GM21529 (cell line): ENCODE measurements at regions not wholly inside any gene's neighbourhood (a gene's known extent, or its start where the extent isn't known, plus 50 kb on each side); places are given as distances from the start of the nearest gene placed in this dataset.
"Not testable (repeated sequence)": the region's sequence is repeated elsewhere in the genome, so short reads cannot be mapped to it uniquely, and the experiment has no call there.

ENCODE experiments used
- ATAC-seq: cut with Tn5 transposase; IDR thresholded peaks from one replicate; pipeline ENCODE4 v1.9.1; 2021; ENCODE audit not compliant: unreplicated experiment

GRCh38 chr12:62032870-62033269, 227.3 kb upstream of the USP15 start:
- no peak for ATAC-seq

DNA sequence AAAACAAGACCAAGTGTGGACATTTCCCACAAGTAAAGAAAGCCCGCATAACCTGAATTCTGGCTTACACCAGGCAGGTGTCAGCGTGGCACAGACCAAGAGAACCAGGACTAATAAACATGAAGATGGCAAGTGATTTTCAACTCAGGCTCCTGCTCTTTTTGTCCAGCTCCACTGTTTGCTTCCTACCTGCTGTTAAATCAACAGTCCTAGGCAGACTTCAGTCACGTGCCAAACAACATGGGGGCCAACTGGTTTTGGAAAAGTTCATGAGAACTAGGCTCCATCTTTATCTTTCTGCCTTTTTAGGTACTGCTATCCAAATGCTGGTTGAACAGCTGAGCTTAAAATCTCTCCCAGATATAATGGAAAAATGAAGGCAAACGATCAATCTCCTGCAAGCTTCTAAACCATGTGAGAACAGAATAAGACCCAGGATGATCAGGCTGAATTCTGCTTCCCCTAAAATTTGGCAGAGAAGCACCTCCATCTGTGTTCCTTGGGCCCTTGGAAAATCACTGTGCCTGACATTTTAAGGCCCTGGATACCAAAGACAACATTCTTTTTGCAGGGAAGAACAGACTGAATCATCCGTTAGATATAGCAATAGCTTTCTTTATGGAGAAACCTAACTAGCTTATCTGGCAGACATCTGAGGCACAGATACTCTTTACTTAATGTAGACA, 215.6 kb upstream of the USP15 start:
- no peak for ATAC-seq

GRCh38 chr12:62045211-62045610, 215.0 kb upstream of the USP15 start:
- no peak for ATAC-seq

DNA sequence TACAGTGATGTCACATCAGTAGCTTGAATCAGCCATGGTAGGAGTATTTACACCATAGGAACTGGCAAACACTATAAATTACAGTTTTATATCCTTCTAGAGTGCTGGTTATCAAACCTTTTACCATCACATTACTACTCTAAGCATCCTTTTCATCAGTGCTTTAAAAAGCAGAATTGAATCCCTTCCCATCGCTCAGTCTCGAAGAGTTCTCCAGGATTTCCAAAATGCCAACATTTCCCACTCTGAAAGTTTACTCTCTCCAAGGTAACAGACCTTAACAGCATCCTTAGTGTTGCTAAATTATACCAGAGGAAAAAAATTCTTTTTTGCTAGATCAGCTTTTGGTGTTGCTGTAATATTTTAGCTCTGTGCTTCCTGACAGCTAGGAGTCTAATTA, 209.4 kb upstream of the USP15 start:
- no peak for ATAC-seq

DNA sequence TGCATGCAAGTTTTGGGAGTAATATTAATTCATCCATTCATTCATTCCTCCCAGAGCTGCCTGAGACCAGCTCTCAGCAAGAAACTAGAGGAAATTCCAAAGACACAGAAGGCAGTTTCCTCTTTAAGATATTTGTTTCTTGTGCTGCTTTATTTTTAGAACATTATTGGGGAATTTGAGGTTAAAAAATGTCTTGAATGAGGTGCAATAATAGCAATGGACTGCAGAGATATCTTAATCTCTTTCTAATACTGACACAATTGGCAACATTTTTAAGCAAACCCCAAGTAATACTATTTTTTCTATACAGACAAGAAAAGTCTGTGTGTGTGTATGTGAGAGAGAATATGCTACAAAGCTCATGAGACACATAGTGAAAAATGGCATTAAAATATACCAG, 190.2 kb upstream of the USP15 start:
- ATAC-seq = no peak

- not testable (repeated sequence) for ATAC-seq
These were observed 187.0 kb upstream of the USP15 start for GRCh38 chr12:62073236-62073635.

- peak; percentile 77 for ATAC-seq
These were observed 184.3 kb upstream of the USP15 start for GRCh38 chr12:62075870-62076269.

DNA sequence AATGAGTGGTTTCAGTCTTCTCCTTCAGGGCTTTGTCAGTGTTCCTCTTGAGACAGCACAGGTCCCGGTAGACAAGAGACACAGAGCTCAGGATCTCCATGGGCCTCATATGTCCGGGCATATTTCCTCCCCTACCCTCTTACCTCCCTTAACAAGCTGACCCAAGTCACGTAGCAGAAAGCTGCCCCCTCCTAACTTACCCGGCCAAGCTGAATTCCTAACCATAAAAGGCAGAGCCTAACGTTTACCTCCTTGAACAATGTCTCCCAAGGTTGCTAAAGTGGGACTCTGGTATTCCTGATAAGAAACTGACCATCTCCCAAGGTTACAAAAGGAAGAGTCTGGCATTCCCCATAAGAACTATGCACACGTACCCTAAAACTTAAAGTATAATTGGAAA, 182.2 kb upstream of the USP15 start:
- ATAC-seq = no peak

- no peak for ATAC-seq
These were observed 177.8 kb upstream of the USP15 start for GRCh38 chr12:62082448-62082847.

DNA sequence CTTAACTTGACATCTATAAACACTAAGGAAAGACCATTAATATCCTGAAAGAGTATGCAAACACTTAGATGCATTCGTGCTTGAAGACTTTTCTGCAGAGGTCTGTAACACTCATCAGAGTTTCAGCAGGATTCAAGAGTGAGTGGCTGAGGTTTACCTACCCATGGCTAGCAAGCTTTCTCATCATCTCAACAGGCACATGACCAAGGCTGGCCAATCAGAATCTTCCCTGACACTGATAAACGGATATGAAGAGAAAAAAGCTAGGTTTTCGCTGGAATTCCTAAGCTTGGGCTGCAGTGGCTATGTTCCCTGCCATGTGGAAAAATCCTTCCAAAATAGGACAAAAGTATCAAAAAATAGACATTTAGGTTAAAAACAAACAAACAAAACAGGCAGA, 162.1 kb upstream of the USP15 start:
- no peak for ATAC-seq

DNA sequence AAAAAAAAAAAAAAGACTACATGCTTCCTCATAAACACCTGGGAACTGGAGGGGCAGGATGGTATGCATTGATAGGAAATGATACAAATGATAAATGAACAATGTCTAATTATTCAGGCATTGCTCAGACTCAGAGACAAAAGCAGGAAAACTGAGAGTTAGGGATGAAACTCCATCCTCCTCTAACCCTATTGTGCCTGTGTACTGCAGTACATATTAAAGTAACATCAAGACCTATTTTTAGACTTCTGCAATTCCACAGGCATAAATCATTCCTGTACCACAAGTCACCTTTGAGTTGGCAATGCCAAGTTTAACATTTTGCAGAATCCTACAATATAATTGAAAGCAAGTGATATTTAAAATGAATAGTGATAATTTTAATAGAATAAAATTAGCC, 156.5 kb upstream of the USP15 start:
- ATAC-seq = no peak

GRCh38 chr12:62106547-62107185, 153.5 kb upstream of the USP15 start:
- no peak for ATAC-seq

- no peak for ATAC-seq
These were observed 146.7 kb upstream of the USP15 start for GRCh38 chr12:62113366-62114011.

DNA sequence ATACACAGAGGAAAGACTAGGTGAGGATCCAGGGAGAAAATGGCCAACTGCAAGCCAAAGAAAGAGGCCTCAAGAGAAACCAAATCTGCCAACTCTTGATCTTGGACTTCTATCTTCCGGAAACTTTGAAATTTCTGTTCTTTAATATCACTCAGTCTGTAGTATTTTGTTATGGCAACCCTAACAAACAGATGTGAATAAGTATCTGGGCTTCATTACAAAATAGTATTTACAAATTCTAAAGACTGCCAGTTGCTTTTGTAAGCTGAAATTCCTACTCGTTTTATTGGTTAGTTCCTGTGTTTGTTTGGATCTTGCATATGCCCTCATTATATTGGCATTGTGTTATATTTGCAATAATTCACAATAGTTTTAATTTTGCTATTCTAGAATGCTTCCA, 143.2 kb upstream of the USP15 start:
- ATAC-seq = no peak

DNA sequence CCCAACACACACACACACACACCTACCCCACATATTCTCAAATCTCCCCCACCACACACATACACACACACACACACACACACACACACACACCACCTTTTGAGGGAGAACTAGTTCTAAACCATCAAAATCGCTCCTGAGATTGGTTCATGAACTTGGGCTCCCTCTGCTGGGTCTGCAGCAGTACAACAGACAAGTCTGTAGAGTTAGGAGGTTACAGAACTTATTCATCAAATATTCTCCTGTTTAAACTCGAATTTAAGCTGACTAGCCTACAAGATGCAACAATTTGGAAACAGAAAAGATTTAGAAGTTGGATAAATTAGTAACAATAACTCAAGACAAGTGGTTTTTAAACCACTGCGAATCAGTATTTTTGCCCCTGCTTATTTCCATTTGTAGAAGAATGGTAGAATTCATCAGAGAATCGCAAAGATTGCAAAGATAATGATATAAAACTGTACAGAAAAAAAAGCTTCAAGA, 136.4 kb upstream of the USP15 start:
- ATAC-seq = peak; percentile 89

DNA sequence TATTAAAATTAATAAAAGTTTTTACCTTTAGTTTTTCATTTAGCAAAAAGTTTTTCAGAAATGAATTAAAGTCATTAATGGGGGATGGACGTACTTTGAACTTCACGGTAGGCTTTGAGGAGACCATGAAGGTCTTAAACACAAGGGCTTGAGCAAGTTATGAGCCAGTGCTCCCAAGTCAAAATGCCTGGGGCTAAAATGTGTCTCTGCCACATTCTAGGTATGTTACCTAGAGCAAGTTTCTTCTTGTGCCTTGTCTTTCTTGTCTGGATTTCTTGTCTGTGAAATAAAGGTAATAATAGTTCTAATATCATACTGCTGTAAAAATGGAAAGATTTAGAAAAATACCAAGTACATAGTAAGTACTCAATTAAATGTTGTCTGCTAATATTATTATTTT, 132.7 kb upstream of the USP15 start:
- no peak for ATAC-seq

DNA sequence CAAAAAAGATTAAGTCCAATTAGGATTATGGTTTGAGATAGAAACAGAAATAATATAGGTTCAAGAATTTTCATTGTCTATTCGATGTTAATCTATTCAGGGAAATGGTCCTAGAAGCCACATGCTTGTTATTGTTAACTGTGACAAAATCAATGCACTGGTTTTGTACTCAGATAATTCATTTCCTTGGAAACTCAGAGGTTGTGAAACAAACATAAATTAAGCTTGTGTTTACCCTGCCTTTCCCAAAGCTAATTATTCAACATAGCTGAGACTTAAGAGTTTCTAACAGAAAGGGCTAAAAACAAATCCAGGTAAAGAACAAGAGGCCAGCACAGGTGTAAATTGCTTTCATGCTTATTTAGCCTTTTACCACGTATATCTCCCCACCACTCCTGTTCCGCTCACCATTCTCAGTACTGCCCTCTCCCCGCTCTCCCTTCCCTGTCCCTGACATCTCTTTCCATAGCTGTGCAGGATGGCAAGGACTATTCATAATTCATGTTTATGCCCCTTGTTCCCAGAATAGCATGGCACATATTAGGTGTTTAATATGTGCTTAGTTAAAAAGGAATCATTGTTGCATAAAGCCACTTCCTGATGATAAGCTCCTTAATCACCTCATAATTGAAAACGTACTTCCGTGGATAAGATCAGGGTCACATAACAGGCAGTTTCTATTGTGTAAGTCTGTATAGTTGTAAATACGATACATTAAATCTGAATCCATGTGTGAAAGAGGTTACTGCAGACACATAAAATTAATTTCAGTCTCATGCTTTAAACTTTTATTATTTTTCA, 131.8 kb upstream of the USP15 start:
- ATAC-seq = no peak

- ATAC-seq = no peak
These were observed 130.9 kb upstream of the USP15 start for GRCh38 chr12:62129291-62129690.

DNA sequence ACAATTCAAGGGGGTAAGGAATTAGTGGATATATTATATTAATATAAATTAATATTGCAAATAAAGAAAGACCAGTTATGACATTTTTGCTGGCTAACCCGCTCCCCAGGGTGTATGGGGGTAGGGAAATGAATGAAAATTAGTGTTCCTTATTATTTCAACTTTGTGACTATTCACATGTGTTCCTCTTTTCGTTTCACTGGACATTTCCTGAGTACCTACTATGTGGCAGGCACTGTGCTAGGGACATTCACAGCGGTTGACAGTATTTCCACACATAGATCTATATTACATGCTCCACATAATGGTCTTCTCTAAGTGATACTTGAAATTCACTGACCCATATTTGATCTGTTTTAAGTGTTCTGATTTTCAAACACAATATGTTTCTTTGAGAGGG, 129.8 kb upstream of the USP15 start:
- ATAC-seq = no peak

DNA sequence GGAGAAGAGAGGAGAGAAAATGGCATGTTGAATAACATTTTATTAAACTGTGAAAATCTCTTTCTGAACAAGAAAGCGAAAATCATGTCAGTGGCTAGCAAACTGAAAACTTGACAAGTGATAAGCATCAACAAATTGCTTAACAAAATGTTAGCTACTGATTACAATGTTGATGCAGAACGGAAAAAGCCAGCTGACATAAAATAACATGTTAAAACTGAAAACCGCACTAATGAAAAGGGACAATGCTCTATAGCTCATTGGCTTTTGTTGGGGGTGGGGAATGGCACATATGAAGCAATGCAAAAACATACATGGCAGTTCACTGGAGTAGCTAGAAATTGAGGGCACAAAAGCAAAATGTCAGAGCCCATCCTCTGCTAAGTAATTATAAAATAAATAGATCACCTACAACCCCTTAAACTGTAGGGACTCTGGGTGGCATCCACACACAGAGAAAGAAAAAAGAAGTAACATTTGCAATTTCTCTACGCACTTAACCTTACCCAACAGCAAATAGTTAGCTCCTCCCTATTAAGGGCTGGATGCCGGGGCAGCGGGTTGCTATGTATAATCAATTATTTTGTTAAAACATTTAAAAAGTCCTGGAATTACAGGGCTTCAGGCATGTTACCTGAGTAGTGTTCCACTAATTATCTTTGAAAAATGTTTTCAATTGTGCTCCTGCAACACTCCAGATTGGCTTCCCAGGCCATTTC, 129.2 kb upstream of the USP15 start:
- ATAC-seq = no peak

DNA sequence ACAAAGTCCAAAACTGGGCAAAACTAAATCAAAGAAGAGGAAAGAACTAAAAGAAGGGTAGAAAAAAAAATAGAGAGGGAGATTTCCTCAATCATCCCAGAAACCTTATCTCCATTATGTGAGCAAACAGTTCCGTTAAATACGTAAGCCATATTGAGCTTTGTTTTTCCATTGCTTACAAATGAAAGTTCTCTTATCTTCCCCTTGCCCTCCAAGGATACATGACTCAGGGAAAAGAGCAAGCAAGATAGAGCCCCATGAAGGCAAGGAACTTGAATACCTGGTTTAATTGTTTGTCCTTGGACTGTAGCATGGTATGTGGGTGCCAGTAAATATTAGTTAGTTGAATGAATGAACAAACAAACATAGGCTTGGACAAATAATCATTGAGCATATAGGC, 126.8 kb upstream of the USP15 start:
- no peak for ATAC-seq
